Islet precursor cell (in vitro differentiated cells): ENCODE measurements at regions not wholly inside any gene's neighbourhood (a gene's known extent, or its start where the extent isn't known, plus 50 kb on each side); places are given as distances from the start of the nearest gene placed in this dataset.

ENCODE experiments used
- DNase-seq: peaks from one replicate; pipeline ENCODE4 v3.0.0-alpha.2; 2018

GRCh38 chr13:52975969-52976368, 52.6 kb upstream of the OLFM4 start:
- DNase-seq = no peak

- DNase-seq = no peak
Measured at GRCh38 chr13:52975161-52975560, 53.5 kb upstream of the OLFM4 start.

- DNase-seq = peak; percentile 40
Measured at GRCh38 chr13:52974711-52975110, 53.9 kb upstream of the OLFM4 start.

GRCh38 chr13:52969373-52969772, 59.2 kb upstream of the OLFM4 start:
- DNase-seq = no peak

- peak; percentile 92 for DNase-seq
Measured at GRCh38 chr13:52968074-52968700, 60.4 kb upstream of the OLFM4 start.

GRCh38 chr13:52961987-52962386, 66.6 kb upstream of the OLFM4 start:
- peak; percentile 22 for DNase-seq

- DNase-seq = no peak
Measured at GRCh38 chr13:52961256-52961910, 67.2 kb upstream of the OLFM4 start.

- peak; percentile 56 for DNase-seq
Measured at GRCh38 chr13:52955472-52955874, 73.1 kb upstream of the OLFM4 start.

- DNase-seq = no peak
Measured at GRCh38 chr13:52954838-52955237, 73.8 kb upstream of the OLFM4 start.

- no peak for DNase-seq
Measured at GRCh38 chr13:52950436-52950956, 78.1 kb upstream of the OLFM4 start.

GRCh38 chr13:52949742-52950141, 78.9 kb upstream of the OLFM4 start:
- no peak for DNase-seq

GRCh38 chr13:52949044-52949443, 79.6 kb upstream of the OLFM4 start:
- no peak for DNase-seq

GRCh38 chr13:52947921-52948373, 80.7 kb upstream of the OLFM4 start:
- DNase-seq = no peak

- DNase-seq = no peak
Measured at GRCh38 chr13:52945348-52945747, 83.3 kb upstream of the OLFM4 start.

GRCh38 chr13:52944697-52945096, 83.9 kb upstream of the OLFM4 start:
- DNase-seq = no peak

- DNase-seq = no peak
Measured at GRCh38 chr13:52938065-52938464, 89.6 kb upstream of the PCDH8 start.

GRCh38 chr13:52936806-52937205, 88.4 kb upstream of the PCDH8 start:
- DNase-seq = no peak

GRCh38 chr13:52934258-52934657, 85.8 kb upstream of the PCDH8 start:
- no peak for DNase-seq

GRCh38 chr13:52933547-52934210, 85.2 kb upstream of the PCDH8 start:
- DNase-seq = no peak

GRCh38 chr13:52933099-52933498, 84.7 kb upstream of the PCDH8 start:
- DNase-seq = no peak

GRCh38 chr13:52932649-52933048, 84.2 kb upstream of the PCDH8 start:
- DNase-seq = no peak

GRCh38 chr13:52931539-52932431, 83.3 kb upstream of the PCDH8 start:
- DNase-seq = no peak

GRCh38 chr13:52931131-52931530, 82.7 kb upstream of the PCDH8 start:
- no peak for DNase-seq
